Activated B cell treated with CpG ODN at 0.5 μM for 24 hours (primary cell): ENCODE measurements at regions not wholly inside any gene's neighbourhood (a gene's known extent, or its start where the extent isn't known, plus 50 kb on each side); places are given as distances from the start of the nearest gene placed in this dataset.

Experiments
- ATAC-seq: fragments of 200-7000 bp; cut with Tn5 transposase; one replicate; pipeline ENCODE4 v1.10.0; 2021; ENCODE audit warnings: low read depth, mild to moderate bottlenecking, moderate library complexity
- CTCF ChIA-PET: fragments of 350-600 bp; sonication (Branson Sonifier 250); formaldehyde crosslinking; loops from one replicate; lab custom pipeline; 2021; ENCODE audit warnings: antibody characterized with exemption; lab: Charles Lee
- POLR2A ChIA-PET: fragments of 350-600 bp; sonication (Branson Sonifier 250); formaldehyde crosslinking; loops from one replicate; lab custom pipeline; 2021; ENCODE audit warnings: antibody characterized with exemption; lab: Charles Lee
- DNase-seq: peaks from one replicate; pipeline ENCODE4 v3.0.0; 2022
- H3K27ac Mint-ChIP-seq: one replicate; pipeline ENCODE4 v1.8.0; 2020; ENCODE audit warnings: mixed read lengths
- H3K27me3 Mint-ChIP-seq: one replicate; pipeline ENCODE4 v1.8.0; 2021; ENCODE audit warnings: mixed read lengths
- H3K36me3 Mint-ChIP-seq: one replicate; pipeline ENCODE4 v1.8.0; 2021; ENCODE audit warnings: low read depth, mixed read lengths
- H3K4me1 Mint-ChIP-seq: one replicate; pipeline ENCODE4 v1.8.0; 2021; ENCODE audit warnings: mixed read lengths
- H3K4me3 Mint-ChIP-seq: one replicate; pipeline ENCODE4 v1.8.0; 2020; ENCODE audit warnings: mild to moderate bottlenecking, mixed read lengths
- H3K9me3 Mint-ChIP-seq: one replicate; pipeline ENCODE4 v1.8.0; 2020; ENCODE audit warnings: mixed read lengths
- intact Hi-C: fragments of 100-400 bp; cut with micrococcal nuclease; formaldehyde crosslinking; loops from one replicate; pipeline ENCODE4 v1.15.1; 2024
- TF ChIP-seq, protein P1 (sequence below): fragments of 200-600 bp; IDR thresholded peaks from one replicate; pipeline ENCODE4 v1.8.0; 2022; ENCODE audit warnings: antibody characterized with exemption, mild to moderate bottlenecking

DNA sequence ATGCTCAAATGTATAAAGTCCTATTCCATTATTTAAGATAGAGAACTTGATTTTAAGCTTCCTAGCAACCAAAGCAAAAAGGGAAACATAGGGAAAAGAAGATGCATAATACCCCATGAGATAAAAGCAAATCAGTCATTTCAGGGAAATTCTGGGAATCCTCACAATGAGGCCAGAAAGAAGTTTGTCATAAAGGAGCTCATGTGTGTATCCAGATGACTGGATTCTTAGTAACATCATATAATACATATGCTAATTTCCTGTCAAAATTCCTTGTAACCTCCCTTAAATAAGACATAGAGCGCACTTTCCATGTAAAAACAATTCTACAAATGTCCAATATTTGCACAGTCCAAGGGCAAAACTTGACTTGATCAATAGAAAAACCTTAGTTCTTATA is 411.0 kb upstream of the WWC1 start:
- POLR2A ChIA-PET = no interaction called here
- Mint-ChIP-seq H3K4me3 (no peak overlapping the region), H3K27me3 (no peaks in the 10 kb centered on the region), H3K9me3 (peaks cover 5% of the 10 kb centered on the region), H3K4me1 (no peaks in the 10 kb centered on the region), H3K36me3 (no peaks in the 10 kb centered on the region), H3K27ac (no peak overlapping the region)
- TF ChIP-seq, protein P1, sequence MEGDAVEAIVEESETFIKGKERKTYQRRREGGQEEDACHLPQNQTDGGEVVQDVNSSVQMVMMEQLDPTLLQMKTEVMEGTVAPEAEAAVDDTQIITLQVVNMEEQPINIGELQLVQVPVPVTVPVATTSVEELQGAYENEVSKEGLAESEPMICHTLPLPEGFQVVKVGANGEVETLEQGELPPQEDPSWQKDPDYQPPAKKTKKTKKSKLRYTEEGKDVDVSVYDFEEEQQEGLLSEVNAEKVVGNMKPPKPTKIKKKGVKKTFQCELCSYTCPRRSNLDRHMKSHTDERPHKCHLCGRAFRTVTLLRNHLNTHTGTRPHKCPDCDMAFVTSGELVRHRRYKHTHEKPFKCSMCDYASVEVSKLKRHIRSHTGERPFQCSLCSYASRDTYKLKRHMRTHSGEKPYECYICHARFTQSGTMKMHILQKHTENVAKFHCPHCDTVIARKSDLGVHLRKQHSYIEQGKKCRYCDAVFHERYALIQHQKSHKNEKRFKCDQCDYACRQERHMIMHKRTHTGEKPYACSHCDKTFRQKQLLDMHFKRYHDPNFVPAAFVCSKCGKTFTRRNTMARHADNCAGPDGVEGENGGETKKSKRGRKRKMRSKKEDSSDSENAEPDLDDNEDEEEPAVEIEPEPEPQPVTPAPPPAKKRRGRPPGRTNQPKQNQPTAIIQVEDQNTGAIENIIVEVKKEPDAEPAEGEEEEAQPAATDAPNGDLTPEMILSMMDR = no peak
- intact Hi-C loops = no loop called here
- ATAC-seq (no peak), DNase-seq (no peak)
- CTCF ChIA-PET = no interaction called here

GRCh38 chr5:167881041-167881440 is 410.4 kb upstream of the WWC1 start:
- CTCF ChIA-PET = no interaction called here
- no peak overlapping the region for H3K4me3 Mint-ChIP-seq

GRCh38 chr5:167886196-167886595 is 405.2 kb upstream of the WWC1 start:
- TF ChIP-seq, protein P1 = no peak
- ATAC-seq (no peak), DNase-seq (no peak)
- Mint-ChIP-seq H3K36me3 (no peaks in the 10 kb centered on the region), H3K27me3 (no peaks in the 10 kb centered on the region), H3K27ac (no peak overlapping the region), H3K4me1 (no peaks in the 10 kb centered on the region), H3K4me3 (no peak overlapping the region), H3K9me3 (peaks cover 9% of the 10 kb centered on the region)
- POLR2A ChIA-PET = no interaction called here
- CTCF ChIA-PET = no interaction called here
- intact Hi-C loops = no loop called here

More at GRCh38 chr5:167881041-167881440, 410.4 kb upstream of the WWC1 start:
- DNase-seq (no peak), ATAC-seq (no peak)
- H3K4me1 Mint-ChIP-seq = no peaks in the 10 kb centered on the region
- H3K9me3 Mint-ChIP-seq = peaks cover 5% of the 10 kb centered on the region
- H3K27me3 Mint-ChIP-seq = no peaks in the 10 kb centered on the region
- POLR2A ChIA-PET = no interaction called here
- H3K36me3 Mint-ChIP-seq = no peaks in the 10 kb centered on the region
- H3K27ac Mint-ChIP-seq = no peak overlapping the region
- intact Hi-C loops = no loop called here
- TF ChIP-seq, protein P1 = no peak

DNA sequence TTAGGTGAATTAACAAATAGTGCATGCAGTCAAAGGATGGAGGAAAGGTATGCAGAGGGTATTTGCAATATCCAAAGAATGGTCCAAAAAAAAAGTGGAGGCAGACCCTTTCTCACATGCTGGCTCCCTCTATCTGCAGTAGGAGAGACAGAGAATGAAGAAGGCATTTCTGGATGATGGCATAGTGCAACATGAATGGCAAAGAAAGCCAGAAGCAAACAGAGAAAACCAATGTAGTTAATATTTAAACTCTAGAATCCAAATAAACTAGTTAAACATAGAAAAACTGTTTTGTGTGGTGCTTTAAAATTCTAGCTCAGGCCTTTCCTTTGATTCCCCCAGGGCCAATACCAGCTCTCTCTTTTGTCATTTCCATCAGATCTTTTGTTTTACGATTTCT is 403.1 kb upstream of the WWC1 start:
- POLR2A ChIA-PET = no interaction called here
- H3K9me3 Mint-ChIP-seq = peaks cover 3% of the 10 kb centered on the region
- intact Hi-C loops = no loop called here
- no peaks in the 10 kb centered on the region for H3K27me3 Mint-ChIP-seq
- ATAC-seq (no peak), DNase-seq (no peak)
- no peak overlapping the region for H3K27ac Mint-ChIP-seq
- TF ChIP-seq, protein P1 = no peak
- no peaks in the 10 kb centered on the region for H3K36me3 Mint-ChIP-seq
- CTCF ChIA-PET = no interaction called here
- no peak overlapping the region for H3K4me3 Mint-ChIP-seq
- H3K4me1 Mint-ChIP-seq = no peaks in the 10 kb centered on the region

DNA sequence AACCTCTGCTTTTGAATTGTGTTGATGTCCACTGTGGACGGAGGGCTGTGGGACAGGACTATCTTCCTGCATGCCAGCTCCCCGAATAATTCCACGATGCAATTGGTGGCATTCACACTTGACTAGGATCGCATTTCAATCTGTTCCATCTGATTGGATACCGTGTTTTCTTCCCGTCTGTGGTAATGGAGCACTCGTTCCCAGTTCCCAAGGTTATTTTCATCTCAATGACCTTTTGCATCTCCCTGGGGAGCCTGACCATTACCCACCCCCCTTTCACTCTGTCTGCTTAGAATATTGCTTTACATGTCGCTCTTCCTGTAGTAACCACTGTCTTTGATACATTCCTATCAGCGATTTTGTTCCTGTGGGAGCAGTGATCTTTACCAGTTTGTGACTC is 402.2 kb upstream of the WWC1 start:
- H3K27me3 Mint-ChIP-seq = no peaks in the 10 kb centered on the region
- no peak overlapping the region for H3K4me3 Mint-ChIP-seq
- TF ChIP-seq, protein P1 = no peak
- peaks cover 3% of the 10 kb centered on the region for H3K9me3 Mint-ChIP-seq
- POLR2A ChIA-PET = no interaction called here
- H3K4me1 Mint-ChIP-seq = no peaks in the 10 kb centered on the region
- H3K36me3 Mint-ChIP-seq = no peaks in the 10 kb centered on the region
- H3K27ac Mint-ChIP-seq = no peak overlapping the region
- CTCF ChIA-PET = no interaction called here
- DNase-seq = no peak
- no peak for ATAC-seq
- intact Hi-C loops = no loop called here
